Parathyroid adenoma (tissue), 2 donors: ENCODE measurements at regions not wholly inside any gene's neighbourhood (a gene's known extent, or its start where the extent isn't known, plus 50 kb on each side); places are given as distances from the start of the nearest gene placed in this dataset.

Experiments
- H2AFZ ChIP-seq: fragments of 300-600 bp; sonication (generic); one replicate; pipeline ENCODE4 v1.7.0; 2017; ENCODE audit warnings: antibody characterized with exemption, mild to moderate bottlenecking
- H3K27ac ChIP-seq: fragments of 300-600 bp; sonication (generic); one replicate; pipeline ENCODE4 v1.7.0; 2017
- H3K27me3 ChIP-seq: fragments of 300-600 bp; sonication (generic); one replicate; pipeline ENCODE4 v1.7.0; 2017; ENCODE audit warnings: low read length; ENCODE audit not compliant: control insufficient read depth, insufficient read depth
- H3K36me3 ChIP-seq: fragments of 300-600 bp; sonication (generic); one replicate; pipeline ENCODE4 v1.7.0; 2017; ENCODE audit warnings: low read length; ENCODE audit not compliant: control insufficient read depth, insufficient read depth
- H3K4me1 ChIP-seq: fragments of 300-600 bp; sonication (generic); one replicate; pipeline ENCODE4 v1.7.0; 2017; ENCODE audit warnings: control low read depth
- H3K4me2 ChIP-seq: fragments of 300-600 bp; sonication (generic); one replicate; pipeline ENCODE4 v1.7.0; 2017; ENCODE audit warnings: low read length
- H3K4me3 ChIP-seq: fragments of 300-600 bp; sonication (generic); one replicate; pipeline ENCODE4 v1.7.0; 2017; ENCODE audit warnings: low read depth, low read length
- H3K79me2 ChIP-seq: fragments of 300-600 bp; sonication (generic); one replicate; pipeline ENCODE4 v1.7.0; 2017; ENCODE audit warnings: control low read depth
- H3K9ac ChIP-seq: fragments of 300-600 bp; sonication (generic); one replicate; pipeline ENCODE4 v1.7.0; 2017; ENCODE audit warnings: mild to moderate bottlenecking
- H3K9me3 ChIP-seq: fragments of 300-600 bp; sonication (generic); one replicate; pipeline ENCODE4 v1.7.0; 2017; ENCODE audit warnings: low read length; ENCODE audit not compliant: control insufficient read depth
- TF ChIP-seq, protein P1 (sequence below): fragments of 300-600 bp; sonication (generic); IDR thresholded peaks from one replicate; pipeline ENCODE4 v1.7.0; 2017; ENCODE audit warnings: antibody characterized with exemption, mild to moderate bottlenecking
- donor health status: primary hyperparathyroidism.

DNA sequence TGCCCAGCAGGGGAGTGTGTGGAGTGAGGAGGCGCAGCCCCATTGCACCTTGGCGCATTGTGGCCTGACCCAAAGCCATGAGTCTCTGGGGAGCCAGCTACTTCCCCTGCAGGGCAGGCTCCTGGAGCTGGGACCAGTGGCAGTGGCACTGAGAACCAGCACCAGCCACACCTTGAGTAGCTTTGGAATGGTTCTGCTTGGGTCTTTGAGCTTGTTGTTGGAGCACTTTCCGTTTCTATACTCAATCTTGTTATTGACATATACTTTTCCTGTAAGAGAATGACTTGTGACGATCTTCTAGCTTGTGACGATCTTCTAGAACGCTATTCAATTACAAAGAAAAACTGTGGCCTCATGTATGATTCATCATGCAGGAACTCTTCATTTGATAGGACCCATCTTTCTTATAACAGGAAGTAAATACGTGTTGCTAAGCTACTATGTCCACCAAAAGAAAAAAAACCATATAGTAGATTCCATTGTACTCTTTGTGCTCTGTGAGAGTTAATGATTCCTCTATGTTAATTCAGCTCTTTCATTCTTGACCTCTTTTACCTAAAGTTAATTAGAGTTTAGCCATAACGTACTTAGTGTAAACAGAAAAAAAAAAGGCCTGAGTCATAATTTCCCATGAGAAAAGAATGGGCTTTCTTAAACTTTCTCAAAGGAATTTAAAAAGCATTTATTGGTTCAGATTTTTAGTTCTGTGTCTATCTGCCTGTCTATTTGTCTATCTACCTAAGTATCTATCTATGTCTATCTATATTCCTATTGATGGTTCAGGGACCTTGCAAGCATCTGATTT is 113.1 kb downstream of the GATA6 start:
- Histone ChIP-seq H2AFZ (no peak overlapping the region), H3K4me2 (no peak overlapping the region), H3K36me3 (no peaks in the 10 kb centered on the region), H3K4me3 (no peak overlapping the region), H3K27me3 (no peaks in the 10 kb centered on the region), H3K9me3 (no peaks in the 10 kb centered on the region), H3K27ac (no peak overlapping the region), H3K79me2 (no peaks in the 10 kb centered on the region), H3K9ac (no peak overlapping the region), H3K4me1 (no peaks in the 10 kb centered on the region)
- TF ChIP-seq, protein P1, sequence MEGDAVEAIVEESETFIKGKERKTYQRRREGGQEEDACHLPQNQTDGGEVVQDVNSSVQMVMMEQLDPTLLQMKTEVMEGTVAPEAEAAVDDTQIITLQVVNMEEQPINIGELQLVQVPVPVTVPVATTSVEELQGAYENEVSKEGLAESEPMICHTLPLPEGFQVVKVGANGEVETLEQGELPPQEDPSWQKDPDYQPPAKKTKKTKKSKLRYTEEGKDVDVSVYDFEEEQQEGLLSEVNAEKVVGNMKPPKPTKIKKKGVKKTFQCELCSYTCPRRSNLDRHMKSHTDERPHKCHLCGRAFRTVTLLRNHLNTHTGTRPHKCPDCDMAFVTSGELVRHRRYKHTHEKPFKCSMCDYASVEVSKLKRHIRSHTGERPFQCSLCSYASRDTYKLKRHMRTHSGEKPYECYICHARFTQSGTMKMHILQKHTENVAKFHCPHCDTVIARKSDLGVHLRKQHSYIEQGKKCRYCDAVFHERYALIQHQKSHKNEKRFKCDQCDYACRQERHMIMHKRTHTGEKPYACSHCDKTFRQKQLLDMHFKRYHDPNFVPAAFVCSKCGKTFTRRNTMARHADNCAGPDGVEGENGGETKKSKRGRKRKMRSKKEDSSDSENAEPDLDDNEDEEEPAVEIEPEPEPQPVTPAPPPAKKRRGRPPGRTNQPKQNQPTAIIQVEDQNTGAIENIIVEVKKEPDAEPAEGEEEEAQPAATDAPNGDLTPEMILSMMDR = no peak

- Histone ChIP-seq H3K27ac (no peak overlapping the region), H3K36me3 (no peaks in the 10 kb centered on the region), H3K9me3 (no peaks in the 10 kb centered on the region), H3K4me2 (no peak overlapping the region), H3K79me2 (no peaks in the 10 kb centered on the region), H2AFZ (no peak overlapping the region), H3K4me3 (no peak overlapping the region), H3K27me3 (no peaks in the 10 kb centered on the region), H3K9ac (no peak overlapping the region), H3K4me1 (no peaks in the 10 kb centered on the region)
- TF ChIP-seq, protein P1 = no peak
These were observed 111.0 kb downstream of the GATA6 start for GRCh38 chr18:22280453-22280750.

GRCh38 chr18:22279741-22280452 is 110.5 kb downstream of the GATA6 start:
- no peaks in the 10 kb centered on the region for H3K4me1 ChIP-seq
- H3K36me3 ChIP-seq = no peaks in the 10 kb centered on the region

GRCh38 chr18:22278798-22279197 is 109.4 kb downstream of the GATA6 start:
- Histone ChIP-seq H2AFZ (no peak overlapping the region), H3K36me3 (no peaks in the 10 kb centered on the region), H3K27me3 (no peaks in the 10 kb centered on the region), H3K4me1 (no peaks in the 10 kb centered on the region), H3K27ac (no peak overlapping the region), H3K4me2 (no peak overlapping the region), H3K79me2 (no peaks in the 10 kb centered on the region), H3K4me3 (no peak overlapping the region), H3K9me3 (no peaks in the 10 kb centered on the region), H3K9ac (no peak overlapping the region)
- TF ChIP-seq, protein P1 = no peak

More at GRCh38 chr18:22279741-22280452, 110.5 kb downstream of the GATA6 start:
- no peak overlapping the region for H3K9ac ChIP-seq
- H3K4me3 ChIP-seq = no peak overlapping the region
- no peaks in the 10 kb centered on the region for H3K79me2 ChIP-seq
- no peak overlapping the region for H2AFZ ChIP-seq
- H3K27me3 ChIP-seq = no peaks in the 10 kb centered on the region
- no peak overlapping the region for H3K27ac ChIP-seq
- TF ChIP-seq, protein P1 = no peak
- no peaks in the 10 kb centered on the region for H3K9me3 ChIP-seq
- no peak overlapping the region for H3K4me2 ChIP-seq
